ENCODE measurements at regions not wholly inside any gene's neighbourhood (a gene's known extent, or its start where the extent isn't known, plus 50 kb on each side); places are given as distances from the start of the nearest gene placed in this dataset.
"Not testable (repeated sequence)": the region's sequence is repeated elsewhere in the genome, so short reads cannot be mapped to it uniquely, and the experiment has no call there.

- Mint-ChIP-seq H3K4me1 (peaks cover 10% of the 10 kb centered on the region), H3K4me3 (no peak overlapping the region), H3K27me3 (ENCODE audit: low read depth) (peaks cover 4% of the 10 kb centered on the region), H3K9me3 (peaks cover 17% of the 10 kb centered on the region), H3K27ac (no peak overlapping the region), H3K36me3 (ENCODE audit: low read depth) (peaks cover 4% of the 10 kb centered on the region)
- TF ChIP-seq CTCF (IDR thresholded peaks at IDR 0.05; ENCODE audit: unreplicated experiment in 3 of 3): no peak
Measured at GRCh38 chr12:111245701-111246476, 123.0 kb downstream of the PHETA1 start.

GRCh38 chr12:111244673-111245072 is 124.2 kb downstream of the PHETA1 start:
- H3K9me3 Mint-ChIP-seq: peaks cover 17% of the 10 kb centered on the region
- peaks cover 14% of the 10 kb centered on the region for H3K27me3 Mint-ChIP-seq (ENCODE audit: low read depth)
- TF ChIP-seq CTCF (IDR thresholded peaks at IDR 0.05; ENCODE audit: unreplicated experiment in 3 of 3): no peak
- H3K27ac Mint-ChIP-seq: no peak overlapping the region
- H3K4me1 Mint-ChIP-seq: peaks cover 10% of the 10 kb centered on the region
- no peak overlapping the region for H3K4me3 Mint-ChIP-seq
- H3K36me3 Mint-ChIP-seq (ENCODE audit: low read depth): peaks cover 4% of the 10 kb centered on the region

GRCh38 chr12:111242817-111243216 is 126.1 kb downstream of the PHETA1 start:
- not testable (repeated sequence) for H3K4me1 Mint-ChIP-seq; H3K36me3 Mint-ChIP-seq (ENCODE audit: low read depth); H3K27ac Mint-ChIP-seq; H3K4me3 Mint-ChIP-seq
- H3K27me3 Mint-ChIP-seq (ENCODE audit: low read depth): peaks cover 23% of the 10 kb centered on the region
- peaks cover 17% of the 10 kb centered on the region for H3K9me3 Mint-ChIP-seq

GRCh38 chr12:111242184-111242583 is 126.7 kb downstream of the PHETA1 start:
- Mint-ChIP-seq H3K4me1 (no peaks in the 10 kb centered on the region), H3K9me3 (peaks cover 17% of the 10 kb centered on the region)
- TF ChIP-seq CTCF (IDR thresholded peaks at IDR 0.05; ENCODE audit: unreplicated experiment in 3 of 3): no peak

GRCh38 chr12:111240374-111240773 is 128.5 kb downstream of the PHETA1 start:
- Mint-ChIP-seq H3K9me3 (peaks cover 11% of the 10 kb centered on the region), H3K27ac (no peak overlapping the region), H3K4me1 (no peaks in the 10 kb centered on the region), H3K36me3 (ENCODE audit: low read depth) (no peaks in the 10 kb centered on the region), H3K4me3 (no peak overlapping the region), H3K27me3 (ENCODE audit: low read depth) (peaks cover 28% of the 10 kb centered on the region)
- TF ChIP-seq CTCF (IDR thresholded peaks at IDR 0.05; ENCODE audit: unreplicated experiment in 3 of 3): no peak

More at GRCh38 chr12:111242184-111242583, 126.7 kb downstream of the PHETA1 start:
- Mint-ChIP-seq H3K36me3 (ENCODE audit: low read depth) (peaks cover 4% of the 10 kb centered on the region), H3K4me3 (no peak overlapping the region), H3K27me3 (ENCODE audit: low read depth) (peaks cover 25% of the 10 kb centered on the region), H3K27ac (no peak overlapping the region)

- H3K4me3 Mint-ChIP-seq: no peak overlapping the region
- TF ChIP-seq CTCF (IDR thresholded peaks at IDR 0.05; ENCODE audit: unreplicated experiment in 3 of 3): no peak
- H3K27me3 Mint-ChIP-seq (ENCODE audit: low read depth): peaks cover 31% of the 10 kb centered on the region
- peaks cover under 1% of the 10 kb centered on the region for H3K9me3 Mint-ChIP-seq
- H3K36me3 Mint-ChIP-seq (ENCODE audit: low read depth): no peaks in the 10 kb centered on the region
- H3K27ac Mint-ChIP-seq: no peak overlapping the region
- H3K4me1 Mint-ChIP-seq: no peaks in the 10 kb centered on the region
Measured at GRCh38 chr12:111239235-111239634, 129.7 kb downstream of the PHETA1 start.

All from nephron (organoid).